HepG2 (cell line): ENCODE measurements at regions not wholly inside any gene's neighbourhood (a gene's known extent, or its start where the extent isn't known, plus 50 kb on each side); places are given as distances from the start of the nearest gene placed in this dataset.

Experiments
- ATAC-seq: fragments of 200-7000 bp; cut with Tn5 transposase; 3 replicates; pipeline ENCODE4 v1.9.1; 2020; ENCODE audit warnings: mild to moderate bottlenecking, moderate library complexity
- BruUV-seq: library from RNA; stranded (reverse); fragments of 400-500 nt; replicated peaks from 2 replicates; lab custom pipeline; 2021; lab: Mats Ljungman, UMichigan
- CTCF ChIA-PET: fragments of 300-600 bp; formaldehyde crosslinking; extraction: SDS; loops from one replicate; lab custom pipeline; 2021; ENCODE audit warnings: low total read pairs, inconsistent platforms, low intra/inter-chr PET ratio; lab: Yijun Ruan, JAX
- POLR2A ChIA-PET: fragments of 350-600 bp; sonication (Branson Sonifier 250); formaldehyde crosslinking; loops from one replicate; lab custom pipeline; 2020; ENCODE audit warnings: antibody characterized with exemption, inconsistent platforms; lab: Yijun Ruan, JAX
- DNase-seq: peaks from one replicate; pipeline ENCODE4 v3.0.0-alpha.2; 2015; ENCODE audit warnings: low spot score
- FAIRE-seq: peaks from 3 replicates; lab custom pipeline; 2011; peaks lifted over from hg19 to GRCh38; lab: Jason Lieb, UNC
- H2AFZ ChIP-seq: one replicate; pipeline ENCODE4 v1.6.1; 2011; ENCODE audit warnings: low read length, inconsistent platforms
- H3K27ac ChIP-seq: fragments of 300-600 bp; 3 replicates; pipeline ENCODE4 v1.8.0; 2011; ENCODE audit warnings: mixed run types, mild to moderate bottlenecking, mixed read lengths, low read length, inconsistent platforms; ENCODE audit not compliant: insufficient read depth; ENCODE audit errors: extremely low read length
- H3K27me3 ChIP-seq, 2 experiments: fragments of 200-600 bp in 1 of 2; 2 replicates in 1 of 2; 3 replicates in 1 of 2; pipeline versions ENCODE4 v1.6.0 to v1.8.0; 2011; ENCODE audit warnings: low read length in 2 of 2, mild to moderate bottlenecking in 2 of 2, moderate library complexity in 2 of 2, inconsistent platforms in 1 of 2; ENCODE audit not compliant: insufficient read depth in 2 of 2, control insufficient read depth in 1 of 2
- H3K36me3 ChIP-seq, 2 experiments: fragments of 200-600 bp in 1 of 2; replicated peaks in 1 of 2; 2 replicates in 1 of 2; 3 replicates in 1 of 2; pipeline versions ENCODE4 v1.5.1 to v1.8.0; 2011; ENCODE audit warnings: low read length in 2 of 2, inconsistent platforms in 1 of 2; ENCODE audit not compliant: insufficient read depth in 2 of 2, control insufficient read depth in 1 of 2
- H3K4me1 ChIP-seq: 2 replicates; pipeline ENCODE4 v1.5.1; 2012; ENCODE audit warnings: low read length, inconsistent platforms; ENCODE audit not compliant: insufficient read depth
- H3K4me2 ChIP-seq: 2 replicates; pipeline ENCODE4 v1.6.0; 2011; ENCODE audit warnings: low read depth, low read length, inconsistent platforms
- H3K4me3 ChIP-seq, 3 experiments: fragments of 200-600 bp in 1 of 3; sonication (generic), shearing (Covaris generic) in 1 of 3; replicated peaks in 1 of 3; 2 replicates each; pipeline ENCODE4 v1.5.1; 2011 to 2016; ENCODE audit warnings: low read length in 3 of 3, inconsistent platforms in 2 of 3, low read depth in 2 of 3, mild to moderate bottlenecking in 2 of 3, control low read depth in 1 of 3, mixed read lengths in 1 of 3; ENCODE audit not compliant: insufficient read depth in 1 of 3
- H3K79me2 ChIP-seq: one replicate; pipeline ENCODE4 v1.6.1; 2011; ENCODE audit warnings: low read length, inconsistent platforms; ENCODE audit not compliant: insufficient read depth
- H3K9ac ChIP-seq: 2 replicates; pipeline ENCODE4 v1.6.0; 2011; ENCODE audit warnings: mild to moderate bottlenecking, low read depth, low read length, inconsistent platforms; ENCODE audit not compliant: insufficient read depth
- H3K9me3 ChIP-seq: 2 replicates; pipeline ENCODE4 v1.5.1; 2012; ENCODE audit warnings: mild to moderate bottlenecking, low read length
- H4K20me1 ChIP-seq: 2 replicates; pipeline ENCODE4 v1.6.0; 2011; ENCODE audit warnings: inconsistent platforms, mild to moderate bottlenecking, low read length, moderate library complexity; ENCODE audit not compliant: insufficient read depth
- GTF3A ChIP-seq: sonication (generic); formaldehyde crosslinking; conservative IDR thresholded peaks from 2 replicates; pipeline ENCODE4 v1.4.0; 2020; ENCODE audit warnings: mild to moderate bottlenecking, missing genetic modification reagents
- HNRNPLL ChIP-seq: fragments of 200-400 bp; formaldehyde crosslinking; IDR thresholded peaks from 2 replicates; pipeline ENCODE4 v1.6.1; 2017; ENCODE audit warnings: mild to moderate bottlenecking, low read depth, low read length; ENCODE audit not compliant: poor library complexity, severe bottlenecking
- KLF16 ChIP-seq, 2 experiments: sonication (generic) in 1 of 2; formaldehyde crosslinking in 1 of 2; IDR thresholded peaks; 2 replicates each; pipeline versions ENCODE4 v1.6.1 to v1.8.0; 2016 to 2023; ENCODE audit warnings: missing genetic modification reagents in 2 of 2, missing compliant biosample characterization in 1 of 2
- RBM39 ChIP-seq: fragments of 200-400 bp; formaldehyde crosslinking; IDR thresholded peaks from one replicate; pipeline ENCODE4 v1.6.1; 2018; ENCODE audit warnings: antibody characterized with exemption, mild to moderate bottlenecking, low read depth, low read length; ENCODE audit not compliant: poor library complexity, severe bottlenecking
- XBP1 ChIP-seq: sonication (generic); formaldehyde crosslinking; IDR thresholded peaks from 2 replicates; pipeline ENCODE4 v1.5.0; 2020; ENCODE audit warnings: missing genetic modification reagents
- ZMYM4 ChIP-seq: sonication (generic); formaldehyde crosslinking; IDR thresholded peaks from 2 replicates; pipeline ENCODE4 v1.8.1; 2023; ENCODE audit warnings: mild to moderate bottlenecking, missing genetic modification reagents
- ZNF281 ChIP-seq: sonication (generic); formaldehyde crosslinking; IDR thresholded peaks from 2 replicates; pipeline ENCODE4 v1.4.0; 2020; ENCODE audit warnings: missing genetic modification reagents, borderline replicate concordance
- ZNF451 ChIP-seq: sonication (generic); formaldehyde crosslinking; IDR thresholded peaks from 2 replicates; pipeline ENCODE4 v1.5.0; 2020; ENCODE audit warnings: mild to moderate bottlenecking, missing genetic modification reagents
- ZNF512 ChIP-seq: sonication (generic); formaldehyde crosslinking; IDR thresholded peaks from 2 replicates; pipeline ENCODE4 v1.4.0; 2020; ENCODE audit warnings: mild to moderate bottlenecking, missing genetic modification reagents
- ZNF513 ChIP-seq: sonication (generic); formaldehyde crosslinking; conservative IDR thresholded peaks from 2 replicates; pipeline ENCODE4 v1.5.0; 2020; ENCODE audit warnings: missing genetic modification reagents
- ZNF564 ChIP-seq: sonication (generic); formaldehyde crosslinking; IDR thresholded peaks from 2 replicates; pipeline ENCODE4 v1.8.1; 2023; ENCODE audit warnings: mild to moderate bottlenecking, missing genetic modification reagents
- WGBS: methylation state at CpG from one replicate; pipeline ENCODE4 v1.1.6; 2017; ENCODE audit warnings: low lambda C conversion rate; 5-methylcytosine and 5-hydroxymethylcytosine counted together
- in situ Hi-C: cut with HindIII; loops from 2 replicates; pipeline ENCODE4 v1.10.0; 2017; ENCODE audit warnings: low pct_unique_long_range_greater_than_20kb; ENCODE audit not compliant: extremely low pct_ligation_motif_present
- intact Hi-C: fragments of 100-400 bp; cut with micrococcal nuclease; formaldehyde crosslinking; loops from one replicate; pipeline ENCODE4 v1.10.0; 2022; ENCODE audit not compliant: unreplicated experiment

GRCh38 chr7:52382731-52383130 lies 652.7 kb upstream of the POM121L12 start:
- BruUV-seq, result no TSS peak
- Histone ChIP-seq H4K20me1 (no peaks in the 10 kb centered on the region), H2AFZ (no peak overlapping the region), H3K27me3 (no peaks in the 10 kb centered on the region), H3K79me2 (no peaks in the 10 kb centered on the region)
- in situ Hi-C loops (no loop called here), intact Hi-C loops (no loop called here)
- no peak for TF ChIP-seq GTF3A (CRISPR knock-in tag)
- TF ChIP-seq KLF16 (CRISPR knock-in tag; IDR thresholded peaks at IDR 0.05), result no peak
- TF ChIP-seq ZNF564, result no peak
- TF ChIP-seq HNRNPLL, result no peak
- TF ChIP-seq ZNF451, result no peak
- TF ChIP-seq ZNF281 (CRISPR knock-in tag), result no peak
- no peak for TF ChIP-seq RBM39
- TF ChIP-seq ZNF513 (CRISPR knock-in tag), result no peak
- TF ChIP-seq XBP1 (CRISPR knock-in tag), result no peak
- no peak for TF ChIP-seq ZNF512 (CRISPR knock-in tag)
- TF ChIP-seq ZMYM4 (CRISPR knock-in tag), result no peak
- TF ChIP-seq, all 625 proteins: peak for 0
- Histone ChIP-seq H3K9me3 (peaks cover 67% of the 10 kb centered on the region), H3K9ac (no peak overlapping the region), H3K36me3 (no peaks in the 10 kb centered on the region), H3K4me3 (no peak overlapping the region), H3K4me2 (no peak overlapping the region), H3K27ac (no peak overlapping the region), H3K4me1 (no peaks in the 10 kb centered on the region)
- WGBS, result 0% methylated on average over 3 of the region's 3 CpGs
- POLR2A ChIA-PET, result no interaction called here
- no peak for FAIRE-seq
- no peak for ATAC-seq
- CTCF ChIA-PET, result no interaction called here
- DNase-seq, result no peak
